Muscle of arm (tissue), 1 donor: ENCODE measurements at regions not wholly inside any gene's neighbourhood (a gene's known extent, or its start where the extent isn't known, plus 50 kb on each side); places are given as distances from the start of the nearest gene placed in this dataset.
"Not testable (repeated sequence)": the region's sequence is repeated elsewhere in the genome, so short reads cannot be mapped to it uniquely, and the experiment has no call there.

Source experiments
- DNase-seq: peaks from one replicate; pipeline ENCODE4 v3.0.0-alpha.2; 2013

DNA sequence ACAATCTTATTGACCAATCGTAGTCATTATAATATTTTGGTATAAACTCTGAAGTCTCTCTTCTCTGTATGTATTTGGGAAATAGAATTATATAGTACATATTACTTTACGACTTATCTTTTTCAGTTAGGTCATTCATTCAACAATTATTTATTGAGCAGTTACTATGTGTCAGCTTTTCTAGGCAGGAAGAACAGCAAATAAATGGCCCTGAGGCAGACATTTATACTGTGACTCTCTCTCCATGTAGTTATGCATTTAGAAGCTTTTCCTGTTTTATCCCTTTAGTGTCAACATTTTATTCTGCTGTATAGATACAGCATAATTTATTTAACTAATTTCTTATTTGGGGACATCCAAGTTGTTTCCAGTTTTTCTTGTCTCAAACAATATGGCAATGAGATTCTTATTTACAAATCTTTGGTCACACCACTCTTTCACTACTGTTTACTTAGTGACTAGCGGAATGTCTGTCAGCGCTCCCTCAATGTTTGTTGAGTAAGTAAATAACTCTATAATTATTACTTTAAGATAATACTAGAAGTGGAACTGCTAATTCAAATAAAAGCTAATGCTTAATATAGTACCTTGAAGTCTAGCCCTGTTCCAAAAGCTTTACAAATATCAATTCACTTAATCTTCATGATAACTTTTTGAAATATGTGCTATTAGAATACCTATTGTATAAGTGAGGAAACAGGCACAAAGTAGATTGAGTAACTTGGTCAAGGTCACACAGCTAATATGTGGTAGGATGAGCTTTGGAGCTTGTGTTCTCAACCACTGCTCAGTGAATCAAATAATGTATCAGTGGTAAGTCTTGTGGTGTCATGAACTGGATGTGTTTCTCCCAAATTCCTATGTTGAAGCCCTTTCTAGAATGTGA is 465.6 kb downstream of the SIPA1L2 start:
- no peak for DNase-seq

DNA sequence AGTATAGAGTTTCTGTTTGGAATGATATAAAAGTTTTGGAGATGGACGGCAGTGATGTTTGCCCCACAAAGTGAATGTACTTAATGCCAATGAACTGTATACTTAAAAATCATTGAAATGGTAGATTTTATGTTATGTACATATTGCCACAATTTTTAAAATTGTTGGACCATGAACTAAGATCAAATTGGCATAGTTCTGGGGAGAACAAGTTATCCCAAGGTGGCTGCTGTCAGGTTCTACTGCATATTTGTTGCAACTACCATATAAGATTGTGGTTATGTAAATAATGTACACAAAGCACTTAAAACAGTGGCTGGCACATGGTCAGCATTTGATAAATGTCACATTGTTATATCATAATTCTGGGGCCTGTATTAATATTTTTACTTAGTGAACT is 466.4 kb downstream of the SIPA1L2 start:
- no peak for DNase-seq

DNA sequence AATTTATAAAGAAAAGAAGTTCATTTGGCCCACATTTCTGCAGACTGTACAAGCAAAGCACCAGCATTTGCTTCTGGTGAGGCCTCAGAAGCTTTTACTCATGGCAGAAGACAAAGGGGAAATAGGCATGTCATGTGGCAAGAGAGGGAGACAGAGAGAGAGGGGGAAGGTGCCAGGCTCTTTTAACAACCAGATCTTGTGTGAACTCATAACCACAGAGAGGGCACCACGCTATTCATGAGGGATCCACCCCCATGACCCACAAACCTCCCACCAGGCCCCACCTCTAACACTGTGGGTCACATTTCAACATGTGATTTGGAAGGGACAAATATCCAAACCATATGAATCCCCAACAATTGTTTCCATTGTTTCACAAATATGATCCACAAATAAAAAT is 467.9 kb downstream of the SIPA1L2 start:
- DNase-seq, result no peak

DNA sequence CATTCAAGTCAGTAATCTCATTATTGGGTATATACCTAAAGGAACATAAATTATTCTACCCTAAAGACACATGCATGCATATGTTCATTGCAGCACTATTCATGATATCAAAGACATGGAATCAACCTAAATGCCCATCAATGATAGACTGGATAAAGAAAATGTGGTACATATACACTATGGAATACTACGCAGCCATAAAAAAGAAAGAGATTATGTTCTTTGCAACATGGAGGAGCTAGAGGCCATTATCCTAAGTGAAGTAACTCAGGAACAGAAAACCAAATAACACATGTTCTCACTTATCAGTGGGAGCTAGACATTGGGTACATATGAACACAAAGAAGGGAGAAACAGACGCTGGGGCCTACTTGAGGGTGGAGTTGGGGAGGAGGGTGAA is 471.4 kb downstream of the SIPA1L2 start:
- not testable (repeated sequence) for DNase-seq

DNA sequence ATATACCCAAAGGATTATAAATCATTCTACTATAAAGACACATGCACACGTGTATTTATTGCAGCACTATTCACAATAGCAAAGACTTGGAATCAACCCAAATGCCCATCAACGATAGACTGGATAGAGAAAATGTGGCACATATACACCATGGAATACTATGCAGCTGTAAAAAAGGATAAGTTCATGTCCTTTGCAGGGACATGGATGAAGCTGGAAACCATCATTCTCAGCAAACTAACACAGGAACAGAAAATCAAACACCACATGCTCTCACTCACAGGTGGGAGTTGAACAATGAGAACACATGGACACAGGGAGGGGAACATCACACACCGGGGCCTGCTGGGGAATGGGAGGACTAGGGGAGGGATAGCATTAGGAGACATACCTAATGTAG is 473.9 kb downstream of the SIPA1L2 start:
- DNase-seq, result not testable (repeated sequence)

DNA sequence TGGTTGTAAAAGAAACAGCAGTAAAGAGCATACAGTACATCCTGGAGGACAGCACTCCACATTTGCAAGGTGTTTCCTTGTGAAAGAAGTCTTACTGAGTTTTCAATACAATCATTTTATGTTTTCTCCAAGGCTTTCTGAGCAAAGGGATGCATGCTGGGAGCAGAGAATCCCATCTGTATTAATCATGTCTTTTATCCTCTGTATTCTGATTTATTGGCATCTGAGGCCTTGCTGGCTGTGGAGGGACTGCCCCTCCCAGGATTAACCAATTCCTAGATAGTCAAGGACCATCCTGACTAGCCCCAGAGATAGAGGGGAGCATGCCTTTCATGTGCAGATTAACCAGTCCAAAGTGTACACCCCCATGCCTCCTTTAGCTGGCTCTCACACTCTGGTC is 476.3 kb downstream of the SIPA1L2 start:
- DNase-seq, result no peak

DNA sequence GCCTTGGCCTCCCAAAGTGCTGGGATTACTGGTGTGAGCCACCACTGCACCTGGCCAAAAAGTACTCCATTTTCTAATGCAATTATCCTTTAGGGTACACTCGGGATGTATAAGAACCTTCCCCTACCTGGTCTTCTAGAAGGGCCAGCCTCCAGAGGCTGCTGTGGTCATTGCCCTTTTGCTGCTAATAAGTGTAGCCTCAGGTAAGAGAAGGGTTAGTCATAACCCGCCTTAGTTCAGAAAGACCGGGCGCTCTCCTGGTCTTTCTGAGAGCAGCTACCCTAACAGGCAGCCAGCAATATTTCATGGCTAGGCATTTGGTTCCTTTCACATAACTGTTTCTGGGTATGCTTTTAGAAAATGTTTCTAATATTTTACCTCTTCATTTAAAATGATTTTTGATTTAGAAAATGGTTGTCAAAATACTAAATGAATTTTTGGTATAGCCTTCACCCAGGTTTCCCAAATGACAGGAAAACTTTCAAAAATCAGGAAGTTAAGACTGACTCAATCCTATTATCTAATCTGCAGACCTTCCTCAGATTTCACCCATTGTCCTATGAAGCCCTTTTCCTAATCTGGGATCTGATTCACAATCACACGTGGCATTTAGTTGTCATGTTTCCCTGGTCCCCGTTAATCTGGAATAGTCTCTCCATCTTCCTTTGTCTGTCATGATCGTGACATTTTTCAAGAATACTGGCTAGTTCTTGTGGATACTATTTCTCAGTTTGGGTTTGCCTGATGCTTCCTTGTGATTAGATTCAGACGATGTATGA is 479.0 kb downstream of the SIPA1L2 start:
- no peak for DNase-seq

DNA sequence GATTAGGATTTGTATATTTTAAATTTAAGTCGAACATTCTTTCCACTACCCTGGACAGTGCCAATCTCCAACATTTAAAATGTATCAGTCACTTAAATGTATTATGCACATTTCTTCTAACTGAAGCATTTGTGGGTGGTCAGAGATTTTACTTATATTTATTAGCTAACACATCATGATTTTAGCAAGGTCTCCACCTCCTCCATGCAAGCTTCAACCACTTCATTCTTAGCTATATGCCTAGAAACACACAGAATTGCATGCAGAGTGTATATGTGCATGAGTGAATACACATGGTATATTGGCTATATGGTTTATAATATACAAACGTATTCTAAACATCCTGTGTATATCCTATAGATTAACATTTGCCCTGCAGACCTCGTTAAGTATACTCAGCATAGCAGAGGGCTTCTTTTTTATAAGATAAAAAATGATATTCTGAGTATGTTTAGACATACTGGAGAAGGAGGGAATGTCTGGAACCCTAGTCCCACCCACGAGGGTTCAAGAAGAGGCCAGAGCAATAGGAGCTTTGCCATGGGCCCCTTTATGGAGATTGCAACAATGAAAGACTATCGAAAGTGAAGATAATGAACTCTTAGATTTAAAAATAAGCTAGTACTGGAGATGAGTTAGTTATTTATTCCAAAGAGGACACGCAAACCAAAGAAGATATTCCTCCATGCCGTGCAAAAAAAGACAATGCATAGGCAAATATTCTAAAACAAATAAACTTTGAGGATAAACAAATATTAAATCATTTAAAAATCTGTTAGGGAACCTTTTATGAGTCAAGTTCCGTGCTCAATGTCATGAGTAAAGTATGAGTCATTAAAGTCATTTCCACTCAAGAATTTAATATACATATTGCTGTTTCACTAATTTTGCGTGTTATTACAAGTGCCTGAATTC is 480.4 kb downstream of the SIPA1L2 start:
- no peak for DNase-seq

DNA sequence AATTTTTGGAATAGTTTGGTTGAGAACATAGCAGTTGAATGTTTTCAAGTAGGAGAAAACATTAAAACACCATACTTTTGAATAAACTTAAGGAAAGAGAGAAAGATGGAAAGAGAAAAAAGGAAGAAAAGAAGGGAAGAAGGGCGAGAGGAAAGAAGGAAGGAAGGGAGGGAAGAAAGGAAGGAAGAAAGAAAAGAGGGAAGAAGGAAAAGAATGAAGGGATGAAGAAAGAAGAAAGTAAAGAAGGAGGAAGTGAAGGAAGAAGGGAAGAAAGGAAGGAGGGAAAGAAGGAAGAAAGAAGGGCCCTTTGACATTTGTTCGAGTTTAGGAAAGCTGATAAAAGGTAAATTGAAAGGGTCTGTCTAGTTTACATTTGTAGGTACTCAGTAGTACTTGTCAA is 482.7 kb downstream of the SIPA1L2 start:
- DNase-seq, result no peak

DNA sequence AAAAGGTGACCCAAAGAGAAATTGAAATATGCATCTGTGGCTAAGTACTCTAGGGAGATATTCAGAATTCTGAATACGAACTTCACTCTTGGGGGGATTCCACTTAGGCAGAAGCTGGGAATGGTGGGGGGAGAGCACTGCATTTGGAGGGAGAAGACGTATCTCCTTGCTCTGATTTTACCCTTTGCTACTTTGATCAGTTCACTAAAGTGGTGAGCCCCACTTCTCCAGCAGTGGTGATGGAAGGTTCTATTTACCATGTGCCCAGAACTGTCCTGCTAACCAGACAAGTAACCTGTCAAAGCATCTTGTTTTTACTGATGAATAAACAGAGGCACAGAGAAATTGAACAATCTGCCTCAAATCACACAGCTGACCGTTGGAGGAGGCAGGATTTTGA is 483.4 kb downstream of the SIPA1L2 start:
- no peak for DNase-seq

DNA sequence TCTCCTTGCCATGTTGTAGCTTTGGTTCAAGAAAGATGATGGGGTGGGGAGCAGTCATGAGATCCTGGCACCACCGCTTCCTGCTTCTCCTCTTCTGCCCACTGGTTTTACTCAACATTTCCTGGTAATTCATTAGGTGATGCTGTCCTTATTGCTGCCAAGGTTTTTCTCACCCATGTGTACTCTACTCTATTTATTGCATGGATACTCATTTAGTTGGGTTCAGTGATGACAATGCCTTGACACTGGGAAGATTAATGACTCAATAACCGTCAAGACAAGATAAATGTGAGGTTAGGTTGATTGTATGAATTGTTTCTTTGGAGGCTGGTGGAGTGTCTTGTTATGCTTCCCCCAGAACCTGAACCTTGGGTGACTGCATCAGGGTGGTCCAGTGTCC is 484.2 kb downstream of the SIPA1L2 start:
- DNase-seq, result no peak

DNA sequence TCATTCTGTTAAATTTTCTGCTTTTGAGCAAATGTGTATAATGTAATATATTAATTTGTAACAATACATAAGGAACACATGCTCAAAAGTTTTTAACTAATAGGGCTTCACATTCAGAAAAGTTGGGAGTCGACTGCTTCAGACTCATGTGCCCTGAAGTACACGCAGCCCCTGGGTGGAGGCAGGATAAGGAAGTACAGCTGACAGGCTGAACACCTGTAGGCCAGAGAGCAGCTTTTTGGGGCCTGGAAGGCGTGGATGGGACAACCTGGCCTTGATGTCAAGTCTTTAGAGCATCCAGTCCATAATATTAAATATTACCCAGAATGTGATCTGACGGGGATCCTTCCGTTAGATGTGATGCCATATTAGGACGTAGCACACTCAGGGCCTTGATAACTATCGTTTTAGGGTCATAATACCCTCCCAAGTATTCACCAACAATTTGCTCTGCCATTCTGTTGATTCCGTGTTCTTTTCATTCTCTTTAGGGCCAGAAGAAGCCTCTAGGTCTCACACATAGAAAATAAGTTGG is 485.2 kb downstream of the SIPA1L2 start:
- DNase-seq, result no peak

DNA sequence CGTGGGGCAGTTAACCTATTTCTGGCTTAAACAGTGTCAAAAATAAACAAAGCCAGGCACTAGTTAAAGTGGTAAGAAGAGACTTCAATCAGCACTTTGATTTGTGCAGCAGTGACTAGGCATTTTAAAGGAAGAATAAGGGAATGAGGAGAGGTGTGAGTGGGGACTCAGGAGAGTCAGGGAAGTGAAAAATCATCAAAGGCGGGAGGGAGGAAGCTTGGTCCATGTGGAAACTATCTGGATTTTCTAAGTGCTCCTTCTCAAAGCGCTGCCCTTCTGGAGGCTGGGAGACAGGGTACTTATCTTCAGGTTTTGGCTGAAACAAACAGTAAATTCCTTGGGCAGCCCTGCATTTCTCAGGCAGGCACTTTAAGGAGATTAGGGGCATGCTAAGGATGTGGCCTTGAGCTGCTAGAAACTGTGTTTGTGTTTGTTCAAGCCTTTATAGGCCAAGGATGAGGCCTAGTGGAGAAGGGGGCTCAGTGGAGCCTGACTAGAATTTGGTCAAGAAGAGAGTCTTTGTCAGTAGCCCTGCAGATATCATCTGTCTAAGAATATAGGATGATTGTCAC is 486.5 kb downstream of the SIPA1L2 start:
- no peak for DNase-seq

DNA sequence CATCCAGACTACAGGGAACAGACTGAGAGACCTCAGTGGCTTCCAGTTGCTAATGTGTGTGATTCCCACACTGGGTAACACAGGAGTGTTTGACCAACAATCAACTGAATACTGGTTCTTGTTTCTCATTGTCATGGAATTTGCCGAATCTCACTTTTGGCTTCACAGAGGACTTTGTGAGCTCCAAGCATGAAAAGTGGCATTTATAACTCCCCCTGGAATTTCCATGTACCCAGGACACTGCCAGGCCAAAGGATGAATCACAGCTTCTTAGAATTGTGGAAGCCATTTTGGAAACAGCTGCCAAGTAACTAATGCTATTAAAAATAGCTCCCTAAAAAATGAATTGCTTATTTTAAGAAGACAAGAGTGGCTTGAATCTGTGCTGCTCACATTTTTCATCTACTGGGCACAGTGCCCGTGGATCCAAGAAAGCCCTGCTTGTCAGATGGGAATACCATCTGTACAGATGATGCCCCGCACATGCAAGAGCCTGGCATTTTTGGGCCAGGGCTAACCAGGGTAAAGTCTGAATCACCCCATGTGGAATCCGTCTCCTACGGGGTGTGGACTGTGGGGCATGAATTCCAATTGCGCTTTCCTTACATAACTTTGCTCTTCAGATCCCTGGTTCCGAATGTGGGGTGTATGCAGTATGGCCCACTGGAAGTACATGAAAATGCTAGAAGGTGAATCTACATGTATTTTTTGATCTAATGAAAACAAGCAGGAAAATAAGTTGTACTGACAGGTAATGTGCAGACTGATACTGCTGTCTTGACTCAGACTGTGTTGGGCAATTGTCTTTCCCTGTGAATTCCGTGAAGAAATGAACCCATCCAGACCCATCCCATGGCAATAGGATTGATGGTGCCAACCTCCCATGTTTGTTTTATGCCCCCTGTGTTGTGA is 487.3 kb downstream of the SIPA1L2 start:
- DNase-seq, result peak; percentile 16

DNA sequence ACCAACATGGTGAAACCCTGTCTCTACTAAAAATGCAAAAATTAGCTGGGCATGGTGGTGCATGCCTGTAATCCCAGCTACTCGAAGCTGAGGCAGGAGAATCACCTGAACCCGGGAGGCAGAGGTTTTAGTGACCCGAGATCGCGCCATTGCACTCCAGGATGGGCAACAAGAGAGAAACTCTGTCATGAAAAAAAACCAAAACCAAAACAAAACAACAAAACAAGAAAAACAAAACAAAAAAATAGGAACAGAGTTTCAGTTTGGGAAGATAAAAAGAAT is 488.8 kb downstream of the SIPA1L2 start:
- DNase-seq, result not testable (repeated sequence)

DNA sequence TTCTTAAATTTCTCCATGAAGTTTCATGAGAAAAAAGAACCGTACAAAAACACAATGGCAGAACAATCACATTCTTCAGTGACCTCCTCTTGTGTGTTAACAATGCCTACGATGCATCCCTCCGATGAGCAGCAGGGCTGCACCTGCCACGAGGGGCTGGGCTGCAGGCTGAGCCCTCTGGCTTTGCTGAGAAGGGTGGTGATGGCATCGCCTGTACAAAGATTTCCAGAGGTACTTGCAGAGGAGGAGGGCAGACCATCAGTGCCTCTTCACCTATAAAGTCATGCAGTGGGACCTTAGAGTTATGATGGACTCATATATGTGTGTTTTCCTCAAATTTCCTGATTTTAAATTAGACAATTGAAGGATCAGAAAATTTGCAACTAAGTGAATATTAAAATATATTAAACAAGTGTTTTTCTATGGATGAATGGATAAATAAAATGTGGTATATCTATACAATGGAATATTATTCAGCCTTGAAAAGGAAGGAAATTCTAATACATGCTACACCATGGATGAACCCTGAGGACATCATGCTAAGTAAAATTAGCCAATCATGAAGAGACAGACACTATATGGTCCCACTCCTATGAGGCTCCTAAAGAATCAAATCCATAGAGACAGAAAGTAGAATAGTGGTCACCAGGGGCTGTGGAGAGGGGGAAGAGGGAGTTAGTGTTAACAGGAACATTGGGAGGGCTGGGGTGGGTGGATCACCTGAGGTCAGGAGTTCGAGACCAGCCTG is 489.3 kb downstream of the SIPA1L2 start:
- DNase-seq, result no peak

DNA sequence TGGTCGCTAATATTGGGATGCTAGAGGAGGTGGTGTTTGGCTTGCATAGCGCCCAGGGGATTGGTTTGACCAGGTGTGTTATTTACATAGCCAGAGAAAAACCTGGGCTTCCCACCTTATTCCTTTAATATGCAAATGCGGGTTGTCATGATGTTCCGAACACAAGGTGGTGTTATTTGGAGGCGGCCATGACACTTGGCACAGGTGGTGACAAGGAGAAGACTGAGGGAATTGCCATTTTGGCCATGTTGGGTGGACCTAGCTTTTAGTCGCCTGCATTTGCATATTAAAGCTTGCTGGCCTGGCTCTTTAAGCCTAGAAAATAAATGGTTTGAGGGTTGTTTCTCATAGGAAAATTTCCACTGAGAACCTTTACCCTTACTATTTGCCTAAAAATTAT is 490.5 kb downstream of the SIPA1L2 start:
- DNase-seq, result no peak

DNA sequence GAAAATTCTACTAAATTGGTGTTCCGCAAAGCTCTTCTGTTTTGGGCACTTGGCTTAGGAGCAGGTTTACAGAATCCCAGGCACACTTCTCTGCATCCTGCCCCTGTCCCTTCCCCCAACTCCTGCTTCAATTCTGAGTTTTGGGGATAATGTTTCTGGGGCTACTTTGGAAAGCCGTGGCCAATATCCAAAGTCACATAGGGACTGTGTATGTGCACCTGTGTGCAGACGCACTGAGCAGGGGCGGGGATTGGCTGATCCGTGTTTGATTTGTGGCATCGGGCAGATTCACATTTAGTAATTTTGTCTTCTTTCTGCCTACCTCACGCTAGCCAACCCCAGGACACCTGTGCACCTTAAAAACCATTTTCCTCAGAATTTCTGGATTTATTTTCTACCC is 491.9 kb downstream of the SIPA1L2 start:
- no peak for DNase-seq

DNA sequence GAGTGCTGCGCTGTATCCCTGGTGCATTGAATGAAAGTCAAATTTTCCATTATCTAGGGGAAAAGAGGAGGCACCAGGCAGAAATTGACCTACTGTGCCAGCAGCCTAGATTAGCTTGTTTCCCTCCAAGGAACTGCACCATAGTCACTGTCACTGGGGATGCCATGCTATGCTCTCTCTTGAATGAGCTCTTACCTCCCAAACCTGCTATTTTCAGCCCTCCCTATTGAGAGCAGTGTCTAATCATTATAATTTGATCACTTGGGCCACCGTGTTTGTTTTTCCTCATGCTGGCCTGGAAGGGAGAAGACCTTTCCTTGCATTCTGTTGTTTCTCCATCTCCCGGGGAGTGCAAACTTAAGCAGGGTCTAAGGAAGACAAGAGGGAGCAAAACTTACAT is 492.9 kb downstream of the SIPA1L2 start:
- DNase-seq, result no peak

DNA sequence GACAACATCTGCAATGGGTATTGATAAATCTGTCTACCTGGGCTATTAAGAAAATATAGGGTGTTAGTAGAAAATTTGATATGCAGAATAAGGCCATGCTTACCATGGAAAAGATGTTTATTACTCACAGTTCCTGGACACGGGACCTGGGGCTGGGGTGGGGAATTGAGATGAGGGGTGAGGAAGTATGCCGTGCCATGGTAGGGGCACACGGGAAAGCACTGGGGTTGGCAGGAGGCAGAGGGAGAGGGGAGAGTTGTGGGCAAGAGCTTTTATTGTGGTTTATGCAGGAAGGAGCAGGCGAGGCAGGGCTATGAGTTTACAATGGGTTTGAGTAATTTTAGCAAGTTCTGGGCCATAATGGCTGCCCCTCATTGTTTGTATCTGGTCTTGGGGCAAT is 493.8 kb downstream of the SIPA1L2 start:
- DNase-seq, result no peak
